Activated T-cell treated with anti-CD3 and anti-CD28 coated beads, Interleukin-2, amount 50 U/mL, for 72 hours (primary cell): ENCODE measurements at regions not wholly inside any gene's neighbourhood (a gene's known extent, or its start where the extent isn't known, plus 50 kb on each side); places are given as distances from the start of the nearest gene placed in this dataset.
A peak's percentile ranks its signal among the peaks of the same experiment; 100 is the strongest.
"Not testable (repeated sequence)": the region's sequence is repeated elsewhere in the genome, so short reads cannot be mapped to it uniquely, and the experiment has no call there.

ENCODE experiments used
- ATAC-seq, 2 donors: fragments of 150-1000 bp; cut with Tn5 transposase; replicated peaks in 1 of 2; 2 replicates each; pipeline ENCODE4 v1.10.0; 2021; ENCODE audit warnings: moderate library complexity in 2 of 2, mild to moderate bottlenecking in 1 of 2
- DNase-seq, 2 donors: peaks; one replicate each; pipeline ENCODE4 v3.0.0; 2021 to 2022; ENCODE audit warnings: mixed read lengths in 1 of 2
- H3K27ac Mint-ChIP-seq: one replicate; pipeline ENCODE4 v1.8.0; 2022; ENCODE audit warnings: mild to moderate bottlenecking, moderate library complexity, mixed read lengths
- H3K27me3 Mint-ChIP-seq: one replicate; pipeline ENCODE4 v1.8.0; 2022; ENCODE audit warnings: low read depth, mixed read lengths
- H3K36me3 Mint-ChIP-seq, 2 donors: one replicate each; pipeline ENCODE4 v1.8.0; 2022; ENCODE audit warnings: mixed read lengths in 2 of 2, mild to moderate bottlenecking in 1 of 2; ENCODE audit not compliant: insufficient read depth in 2 of 2
- H3K4me1 Mint-ChIP-seq: one replicate; pipeline ENCODE4 v1.8.0; 2022; ENCODE audit warnings: low read depth, mixed read lengths
- H3K4me3 Mint-ChIP-seq, 2 donors: one replicate each; pipeline ENCODE4 v1.8.0; 2022; ENCODE audit warnings: mild to moderate bottlenecking in 2 of 2, mixed read lengths in 2 of 2, moderate library complexity in 2 of 2
- H3K9me3 Mint-ChIP-seq, 2 donors: one replicate each; pipeline ENCODE4 v1.8.0; 2022; ENCODE audit warnings: mixed read lengths in 2 of 2

GRCh38 chr5:110846398-110847001 lies 107.7 kb downstream of the SLC25A46 start:
- H3K9me3 Mint-ChIP-seq, result peaks cover 5 to 6% of the 10 kb centered on the region in 2 donors
- no peaks in the 10 kb centered on the region for H3K36me3 Mint-ChIP-seq
- DNase-seq (no peak), ATAC-seq (no peak)
- no peaks in the 10 kb centered on the region for H3K4me1 Mint-ChIP-seq
- H3K27ac Mint-ChIP-seq, result no peak overlapping the region
- H3K4me3 Mint-ChIP-seq, result no peak overlapping the region
- no peaks in the 10 kb centered on the region for H3K27me3 Mint-ChIP-seq

- Mint-ChIP-seq H3K27me3 (no peaks in the 10 kb centered on the region), H3K9me3 (peaks cover 5 to 6% of the 10 kb centered on the region in 2 donors), H3K27ac (no peak overlapping the region), H3K4me1 (no peaks in the 10 kb centered on the region), H3K36me3 (no peaks in the 10 kb centered on the region), H3K4me3 (no peak overlapping the region)
- no peak for ATAC-seq
- DNase-seq, result no peak
These were observed 112.5 kb downstream of the SLC25A46 start for GRCh38 chr5:110851357-110851756.

GRCh38 chr5:110852053-110852452 lies 113.2 kb downstream of the SLC25A46 start:
- H3K27me3 Mint-ChIP-seq, result no peaks in the 10 kb centered on the region
- H3K36me3 Mint-ChIP-seq, result no peaks in the 10 kb centered on the region
- ATAC-seq, result no peak

GRCh38 chr5:110852541-110852940 lies 113.7 kb downstream of the SLC25A46 start:
- DNase-seq, result no peak
- H3K4me3 Mint-ChIP-seq, result no peak overlapping the region
- H3K27me3 Mint-ChIP-seq, result no peaks in the 10 kb centered on the region
- no peaks in the 10 kb centered on the region for H3K36me3 Mint-ChIP-seq
- H3K27ac Mint-ChIP-seq, result no peak overlapping the region
- H3K9me3 Mint-ChIP-seq, result peaks cover 5 to 6% of the 10 kb centered on the region in 2 donors
- ATAC-seq, result no peak
- no peaks in the 10 kb centered on the region for H3K4me1 Mint-ChIP-seq

More at GRCh38 chr5:110852053-110852452, 113.2 kb downstream of the SLC25A46 start:
- Mint-ChIP-seq H3K4me3 (no peak overlapping the region), H3K27ac (no peak overlapping the region), H3K4me1 (no peaks in the 10 kb centered on the region), H3K9me3 (peaks cover 5 to 6% of the 10 kb centered on the region in 2 donors)
- DNase-seq, result no peak

- Mint-ChIP-seq H3K9me3 (peaks cover 5 to 6% of the 10 kb centered on the region in 2 donors), H3K4me3 (no peak overlapping the region), H3K27me3 (no peaks in the 10 kb centered on the region), H3K27ac (no peak overlapping the region), H3K36me3 (no peaks in the 10 kb centered on the region), H3K4me1 (no peaks in the 10 kb centered on the region)
- no peak for DNase-seq
- no peak for ATAC-seq
These were observed 114.5 kb downstream of the SLC25A46 start for GRCh38 chr5:110853267-110853666.

GRCh38 chr5:110854200-110854599 lies 115.4 kb downstream of the SLC25A46 start:
- ATAC-seq, result no peak
- H3K4me3 Mint-ChIP-seq, result no peak overlapping the region

GRCh38 chr5:110855961-110856360 lies 117.2 kb downstream of the SLC25A46 start:
- DNase-seq (no peak), ATAC-seq (no peak)
- no peaks in the 10 kb centered on the region for H3K4me1 Mint-ChIP-seq
- H3K27me3 Mint-ChIP-seq, result no peaks in the 10 kb centered on the region
- no peak overlapping the region for H3K27ac Mint-ChIP-seq
- peaks cover 0 to 4% of the 10 kb centered on the region in 2 donors for H3K9me3 Mint-ChIP-seq
- no peak overlapping the region for H3K4me3 Mint-ChIP-seq
- H3K36me3 Mint-ChIP-seq, result no peaks in the 10 kb centered on the region

More at GRCh38 chr5:110854200-110854599, 115.4 kb downstream of the SLC25A46 start:
- Mint-ChIP-seq H3K36me3 (no peaks in the 10 kb centered on the region), H3K27ac (no peak overlapping the region), H3K27me3 (no peaks in the 10 kb centered on the region), H3K4me1 (no peaks in the 10 kb centered on the region), H3K9me3 (peaks cover 3 to 6% of the 10 kb centered on the region in 2 donors)
- no peak for DNase-seq

GRCh38 chr5:110865400-110866094 lies 126.7 kb downstream of the SLC25A46 start:
- Mint-ChIP-seq H3K27me3 (no peaks in the 10 kb centered on the region), H3K27ac (no peak overlapping the region), H3K4me1 (no peaks in the 10 kb centered on the region), H3K9me3 (no peaks in the 10 kb centered on the region), H3K4me3 (no peak overlapping the region), H3K36me3 (no peaks in the 10 kb centered on the region)
- DNase-seq, result peak in 1 of 2 donors; percentile 1
- no peak for ATAC-seq

GRCh38 chr5:110869927-110870326 lies 131.1 kb downstream of the SLC25A46 start:
- no peak for DNase-seq
- no peaks in the 10 kb centered on the region for H3K4me1 Mint-ChIP-seq

GRCh38 chr5:110872200-110872599 lies 133.4 kb downstream of the SLC25A46 start:
- Mint-ChIP-seq H3K4me3 (no peak overlapping the region), H3K36me3 (no peaks in the 10 kb centered on the region), H3K27me3 (no peaks in the 10 kb centered on the region), H3K9me3 (no peaks in the 10 kb centered on the region), H3K4me1 (no peaks in the 10 kb centered on the region), H3K27ac (no peak overlapping the region)
- ATAC-seq, result no peak
- DNase-seq, result no peak

More at GRCh38 chr5:110869927-110870326, 131.1 kb downstream of the SLC25A46 start:
- no peak overlapping the region for H3K4me3 Mint-ChIP-seq
- H3K27ac Mint-ChIP-seq, result no peak overlapping the region
- no peak for ATAC-seq
- no peaks in the 10 kb centered on the region for H3K36me3 Mint-ChIP-seq
- H3K9me3 Mint-ChIP-seq, result no peaks in the 10 kb centered on the region
- H3K27me3 Mint-ChIP-seq, result no peaks in the 10 kb centered on the region

- no peaks in the 10 kb centered on the region for H3K36me3 Mint-ChIP-seq
- no peak for DNase-seq
- H3K4me1 Mint-ChIP-seq, result no peaks in the 10 kb centered on the region
- H3K27ac Mint-ChIP-seq, result no peak overlapping the region
- no peak for ATAC-seq
- H3K27me3 Mint-ChIP-seq, result no peaks in the 10 kb centered on the region
- no peaks in the 10 kb centered on the region for H3K9me3 Mint-ChIP-seq
- no peak overlapping the region for H3K4me3 Mint-ChIP-seq
These were observed 134.2 kb downstream of the SLC25A46 start for GRCh38 chr5:110872963-110873362.

- Mint-ChIP-seq H3K36me3 (no peaks in the 10 kb centered on the region), H3K4me1 (no peaks in the 10 kb centered on the region), H3K4me3 (no peak overlapping the region), H3K9me3 (peaks cover 0 to 2% of the 10 kb centered on the region in 2 donors), H3K27ac (no peak overlapping the region), H3K27me3 (no peaks in the 10 kb centered on the region)
- ATAC-seq, result no peak
- DNase-seq, result no peak
These were observed 135.1 kb downstream of the SLC25A46 start for GRCh38 chr5:110873773-110874437.

- H3K27me3 Mint-ChIP-seq, H3K36me3 Mint-ChIP-seq, DNase-seq, H3K4me3 Mint-ChIP-seq, ATAC-seq, H3K27ac Mint-ChIP-seq, H3K9me3 Mint-ChIP-seq, H3K4me1 Mint-ChIP-seq: not testable (repeated sequence)
These were observed 136.3 kb downstream of the SLC25A46 start for GRCh38 chr5:110875115-110875514.
